NCI-H2029 treated with DMSO at 0.1 percent for 48 hours (cell line): ENCODE measurements at regions not wholly inside any gene's neighbourhood (a gene's known extent, or its start where the extent isn't known, plus 50 kb on each side); places are given as distances from the start of the nearest gene placed in this dataset.

ENCODE experiments used
- DNase-seq: peaks from one replicate; lab custom pipeline; 2025; lab: John Stamatoyannopoulos, UW

DNA sequence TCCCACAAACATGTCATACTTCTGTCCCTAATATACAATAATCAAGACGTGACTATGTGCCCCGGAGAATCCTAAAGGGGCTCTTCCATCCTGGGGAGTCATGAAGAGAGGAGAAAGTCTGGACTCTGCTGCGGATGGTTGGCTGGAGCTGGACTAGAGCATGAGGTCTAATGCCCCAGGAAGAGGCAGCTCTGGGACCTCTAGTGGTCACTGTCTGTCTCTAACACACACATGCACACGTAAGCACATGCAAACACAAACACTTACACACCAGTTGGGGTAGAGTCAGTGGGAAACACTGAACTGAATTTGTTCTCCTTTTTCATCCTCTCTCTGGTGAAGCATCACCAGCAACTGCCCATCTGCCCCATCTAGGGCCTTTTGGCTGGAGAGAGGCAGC lies 271.6 kb downstream of the TDRD15 start:
- no peak for DNase-seq

DNA sequence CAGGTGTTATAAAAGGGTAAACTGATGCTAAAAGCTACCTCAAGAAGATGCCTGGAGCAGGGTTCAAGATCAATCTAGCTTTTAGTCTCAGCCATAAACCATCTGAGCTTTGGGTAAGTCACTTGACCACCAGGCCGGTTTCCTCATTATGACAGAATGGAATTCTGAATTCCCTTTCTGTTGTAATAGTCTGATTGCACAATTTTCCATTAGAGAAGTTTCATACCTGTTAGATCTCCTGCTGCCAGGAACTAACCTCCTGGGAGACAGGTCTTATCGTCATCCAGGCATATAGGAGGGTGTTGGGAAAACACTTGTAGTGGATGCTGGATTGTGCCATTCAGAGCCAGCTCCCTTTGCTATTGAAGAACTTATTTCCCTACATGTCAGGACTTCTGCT lies 272.5 kb downstream of the TDRD15 start:
- no peak for DNase-seq

DNA sequence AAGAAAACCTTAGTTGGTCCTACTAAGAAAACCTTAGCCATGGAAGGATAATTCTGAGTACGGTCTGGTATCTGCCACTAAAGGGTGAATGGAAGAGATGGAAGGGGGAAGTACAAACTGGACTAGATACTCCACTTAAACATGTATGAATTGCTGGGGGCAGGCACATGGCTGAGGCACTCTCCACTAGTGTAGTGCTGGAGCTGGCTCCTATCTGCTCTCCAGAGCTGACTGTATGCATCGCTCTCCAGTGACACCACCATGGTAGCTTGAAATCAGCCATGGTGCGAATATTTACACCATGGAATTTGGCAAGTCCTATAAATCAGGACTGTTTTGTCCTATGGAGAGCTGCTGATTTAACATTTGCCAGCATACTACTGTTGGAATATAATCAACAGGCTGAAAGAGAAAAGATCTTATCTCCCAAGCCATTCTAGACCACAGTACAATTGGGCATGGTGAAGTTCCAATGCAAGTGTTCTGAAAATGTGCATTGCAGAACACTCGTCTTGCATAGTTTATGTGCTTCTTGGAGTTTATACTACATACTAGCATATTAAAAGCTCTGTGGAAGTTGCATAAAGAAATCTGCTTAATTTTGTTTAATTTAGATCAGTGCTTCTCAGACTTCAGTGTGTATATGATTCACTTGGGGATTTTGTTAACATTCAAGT lies 277.4 kb downstream of the TDRD15 start:
- no peak for DNase-seq

DNA sequence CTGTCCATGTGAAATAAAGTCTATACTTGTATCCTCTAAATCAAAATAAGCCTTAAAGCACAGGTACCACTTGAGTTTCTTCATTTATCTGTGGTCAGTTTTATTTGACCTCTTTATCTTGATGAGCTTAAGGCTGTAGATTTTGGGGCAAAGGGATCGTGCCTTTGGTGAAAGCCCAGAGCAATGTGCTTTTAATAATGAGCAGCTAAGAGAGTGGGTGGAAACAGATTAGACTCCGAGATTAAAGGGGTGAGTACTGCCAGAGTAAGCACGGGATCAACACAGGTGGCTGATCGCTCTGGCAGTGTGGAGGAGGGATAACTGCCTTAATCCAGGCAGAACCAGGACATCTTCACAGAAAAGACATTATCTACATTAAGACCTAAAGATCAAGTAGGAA lies 280.4 kb downstream of the TDRD15 start:
- DNase-seq, result no peak

DNA sequence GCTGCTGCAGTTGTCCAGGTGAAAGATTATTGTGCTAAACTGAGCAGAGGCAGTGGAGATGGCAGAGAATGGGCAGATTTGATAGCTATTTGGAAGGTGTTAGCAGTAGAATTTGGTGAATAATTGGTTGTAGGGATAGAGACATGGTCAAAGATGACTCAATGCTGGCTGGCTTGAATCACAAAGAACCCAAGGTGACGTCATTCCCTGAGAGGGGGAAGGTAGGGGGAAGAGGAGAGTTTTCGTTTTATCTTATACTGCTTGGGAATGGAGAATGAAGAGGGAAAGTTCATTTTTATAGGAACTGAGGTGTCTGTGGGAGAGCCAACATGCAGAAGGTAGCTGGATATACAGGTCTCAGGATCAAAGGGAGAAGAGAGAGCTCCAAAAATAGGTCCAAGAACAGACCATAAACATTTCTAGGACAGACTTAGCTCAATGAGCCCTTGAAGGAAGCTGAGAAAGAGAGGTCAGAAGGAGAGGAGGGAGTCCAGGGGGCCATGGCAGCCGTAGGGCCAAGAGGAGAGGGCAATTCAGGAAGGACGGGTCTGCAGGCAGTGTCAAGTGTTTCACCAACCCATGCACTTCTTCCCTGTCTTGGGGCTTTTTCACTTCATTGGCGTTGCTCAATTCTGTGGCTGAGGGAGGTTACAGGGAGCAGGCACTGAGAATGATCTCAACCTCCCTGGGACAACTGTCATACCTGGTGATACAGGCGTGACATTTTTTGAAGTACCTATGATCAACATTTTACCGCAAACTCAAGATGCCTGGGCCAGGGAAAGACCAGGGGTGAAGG lies 281.3 kb downstream of the TDRD15 start:
- no peak for DNase-seq

DNA sequence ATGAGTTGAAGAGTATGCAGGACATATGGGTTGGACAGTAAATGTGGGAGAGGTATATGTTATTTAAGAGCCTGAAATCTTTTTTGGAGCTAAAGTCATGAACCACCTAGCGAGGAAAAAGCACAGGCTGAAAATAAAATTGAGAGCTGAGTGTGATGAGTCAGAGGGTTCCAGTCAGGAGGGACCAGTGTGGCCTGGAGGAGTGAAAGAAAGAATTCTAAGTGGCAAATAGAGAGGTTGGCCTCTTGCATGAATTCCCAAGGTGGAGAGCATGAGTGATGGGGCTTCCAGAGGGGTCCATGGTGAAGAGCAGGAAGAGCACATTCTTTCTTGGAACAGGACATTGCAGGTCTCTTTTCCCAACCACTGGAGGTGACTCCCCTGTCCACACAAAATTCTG lies 282.6 kb downstream of the TDRD15 start:
- DNase-seq, result no peak

DNA sequence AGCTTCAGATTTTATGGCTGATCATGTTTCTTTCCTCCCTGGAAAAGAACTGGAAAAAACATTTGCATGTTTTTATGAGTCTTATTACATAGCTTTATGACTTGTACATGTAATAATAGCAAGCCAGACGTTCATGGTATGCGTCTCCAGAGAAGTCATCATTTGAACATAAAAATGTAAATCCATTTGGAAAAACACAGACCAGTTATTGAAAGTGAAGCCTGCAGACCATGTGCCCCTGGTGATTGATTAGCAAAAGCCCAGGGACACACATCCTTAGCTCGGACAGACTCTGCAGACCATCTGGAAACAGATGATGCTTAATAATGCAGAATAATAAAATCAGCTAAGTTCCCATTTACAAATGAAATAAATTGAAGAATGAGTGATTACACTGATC lies 283.1 kb downstream of the TDRD15 start:
- no peak for DNase-seq

DNA sequence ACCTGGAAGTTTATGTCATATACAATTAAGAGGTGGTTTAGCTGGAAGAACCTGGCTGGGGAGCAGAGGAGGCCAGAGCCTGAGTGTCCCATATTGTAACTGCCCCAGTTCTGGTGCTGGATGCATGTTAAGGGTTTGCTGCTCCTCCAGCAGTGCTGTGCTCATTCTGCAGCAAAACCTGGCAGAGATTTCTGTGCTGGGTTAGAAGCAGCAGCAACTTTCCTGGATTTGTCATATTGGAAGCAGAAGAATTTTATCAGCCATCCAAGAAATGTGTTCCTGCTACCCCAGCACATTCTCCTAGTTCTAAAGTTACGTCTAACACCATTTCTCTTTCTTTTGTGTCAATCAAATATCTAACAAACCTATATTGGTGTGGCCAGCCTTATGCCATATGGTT lies 284.1 kb downstream of the TDRD15 start:
- no peak for DNase-seq

DNA sequence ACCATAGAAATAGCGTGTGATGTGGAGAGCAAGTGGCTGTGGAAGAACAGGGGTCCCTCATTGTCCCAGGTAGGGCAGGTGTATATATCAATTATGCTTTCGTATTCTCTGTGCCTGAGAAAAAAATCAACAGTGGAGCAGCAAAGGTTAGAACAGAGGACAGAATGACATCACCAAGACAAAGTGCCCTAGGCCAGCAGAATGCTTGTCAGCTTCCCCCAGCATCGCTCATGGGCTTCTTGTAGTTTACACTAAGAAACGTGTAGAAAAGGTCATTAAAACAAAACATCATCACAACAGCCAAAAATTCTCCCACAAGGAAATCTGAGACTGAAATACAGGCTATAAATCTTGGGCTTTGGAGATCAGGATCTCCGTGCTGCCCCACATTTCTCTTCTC lies 288.0 kb downstream of the TDRD15 start:
- no peak for DNase-seq

DNA sequence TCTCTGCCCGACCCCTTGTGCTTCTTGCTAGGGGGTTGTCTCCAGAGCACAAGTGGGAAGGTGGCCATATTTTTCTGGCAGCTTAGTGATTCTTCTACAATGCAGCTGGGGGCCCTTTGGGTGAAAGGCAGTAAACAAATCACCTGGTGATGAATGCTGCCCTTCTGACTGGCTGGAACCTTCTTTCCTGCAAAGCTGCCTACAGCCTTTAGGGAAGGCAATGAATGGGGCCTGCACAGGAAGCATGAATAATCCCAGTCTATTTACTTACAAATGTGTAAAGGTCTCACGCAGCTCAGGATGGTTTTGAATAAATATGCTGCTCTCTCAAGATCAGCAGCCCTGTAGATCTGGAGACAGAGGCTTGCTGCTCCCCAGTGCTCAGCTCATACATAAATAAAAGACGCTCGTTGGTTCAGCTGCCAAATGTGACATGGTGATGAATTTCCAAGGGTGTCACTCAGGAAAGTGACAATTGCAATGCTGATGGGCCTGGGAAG lies 289.2 kb downstream of the TDRD15 start:
- no peak for DNase-seq

DNA sequence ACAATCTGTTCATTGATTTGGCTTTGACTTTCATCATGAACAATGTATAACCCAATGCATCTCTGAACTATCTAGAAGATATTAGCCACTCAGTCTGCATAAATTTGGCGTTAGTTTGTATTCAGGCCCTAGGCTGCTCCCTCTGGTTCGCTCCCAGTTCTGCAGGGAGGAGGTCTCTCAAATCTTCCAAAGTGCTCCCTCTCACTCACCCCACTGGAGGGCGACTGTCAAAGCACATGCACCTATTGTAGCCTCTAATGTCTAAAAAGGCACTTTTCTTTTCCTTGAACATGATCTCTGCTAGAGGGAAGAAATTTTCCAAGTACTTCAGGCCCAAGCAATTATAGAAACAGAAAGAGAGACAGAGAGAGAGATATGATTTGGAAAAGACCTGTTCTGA lies 291.5 kb downstream of the TDRD15 start:
- no peak for DNase-seq

DNA sequence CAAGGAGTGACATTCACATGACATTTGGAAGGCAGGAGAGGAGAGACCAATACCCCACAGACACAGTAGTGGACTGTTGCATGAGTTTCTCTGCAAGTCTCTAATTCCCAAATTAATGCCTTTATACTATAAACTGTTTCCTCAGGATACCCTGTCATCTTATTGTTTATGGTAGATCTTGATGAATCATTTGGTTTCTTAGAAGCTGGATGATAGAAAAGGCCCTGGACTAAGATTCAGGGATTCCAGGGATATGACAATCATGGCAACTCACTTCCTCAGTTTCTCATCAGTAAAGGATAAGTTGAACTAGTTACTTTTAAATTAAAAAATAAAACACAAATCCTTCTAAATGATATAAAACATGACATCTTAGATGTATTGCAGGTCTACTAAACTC lies 292.5 kb downstream of the TDRD15 start:
- DNase-seq, result no peak

DNA sequence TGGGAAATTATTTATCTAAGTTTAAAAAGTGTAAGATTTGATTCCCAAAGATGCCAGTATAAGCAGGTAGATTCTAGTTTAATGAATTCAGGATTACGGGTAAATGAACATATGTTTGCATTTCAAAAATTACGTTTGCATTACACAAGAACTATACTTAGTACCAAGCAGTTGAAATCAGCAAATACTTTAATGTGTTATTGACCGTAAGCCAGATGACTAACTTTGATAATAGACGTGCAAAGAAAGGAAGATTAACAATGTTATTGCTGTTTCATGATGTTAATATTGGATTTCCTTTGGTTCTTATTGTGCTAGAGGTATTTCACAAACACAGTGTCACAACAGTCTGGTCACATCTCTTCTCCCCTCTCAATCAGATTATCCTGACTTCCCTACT lies 294.7 kb downstream of the TDRD15 start:
- DNase-seq, result no peak

DNA sequence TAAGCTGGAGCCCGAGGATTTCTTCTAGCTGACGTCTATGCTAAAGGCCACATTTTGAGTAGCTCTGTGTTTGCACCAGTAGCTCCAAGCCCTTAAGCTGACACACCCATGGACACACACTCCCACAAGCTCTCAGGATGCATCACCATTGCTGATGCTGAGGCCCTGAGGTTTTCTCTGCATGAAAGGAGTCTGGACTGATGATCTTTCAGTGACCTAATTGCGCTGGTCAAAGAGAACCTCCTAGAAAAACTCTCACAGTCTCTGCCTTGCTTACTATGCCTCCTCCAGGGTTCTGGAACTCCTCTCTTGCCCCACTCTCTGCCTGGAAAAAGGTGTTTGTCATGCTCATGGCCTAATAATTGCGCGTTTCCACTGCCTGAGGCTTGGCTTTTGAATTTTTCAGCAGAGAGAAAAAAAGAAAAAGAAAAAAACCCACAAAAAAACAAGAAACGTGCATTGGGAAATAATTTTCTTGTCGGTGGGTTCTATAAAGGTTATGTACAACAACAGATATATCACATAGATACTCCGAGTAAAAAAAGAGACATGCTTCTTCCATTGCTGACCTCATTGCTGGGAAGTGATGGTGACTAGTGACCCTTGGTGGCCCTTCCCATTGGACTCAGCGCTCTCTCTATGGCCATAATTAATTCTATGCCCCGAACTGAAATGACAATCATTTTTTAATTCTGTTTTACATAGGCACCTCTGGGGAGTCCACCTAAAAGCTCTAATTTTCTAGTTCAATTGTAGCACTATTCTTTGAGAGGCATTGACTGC lies 297.0 kb downstream of the TDRD15 start:
- no peak for DNase-seq

DNA sequence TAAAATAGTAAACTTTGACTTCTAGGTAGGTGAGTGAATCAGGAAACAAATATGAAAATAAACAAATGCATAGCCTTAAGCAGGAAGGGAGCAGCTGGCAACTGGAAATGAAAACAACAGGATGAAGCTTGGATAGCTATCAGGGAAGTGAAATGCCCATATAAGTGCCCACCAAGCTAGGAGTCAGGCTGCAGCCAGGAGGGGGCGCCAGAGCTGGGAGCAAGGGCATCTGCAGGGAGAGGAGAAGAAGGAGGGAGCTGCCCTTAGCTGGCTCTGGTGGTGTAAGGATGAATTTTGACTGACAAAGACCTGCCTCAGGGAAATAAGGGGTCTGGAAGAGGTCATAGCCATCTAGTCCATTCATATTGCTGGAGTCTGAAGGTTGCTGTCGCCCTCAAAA lies 298.3 kb downstream of the TDRD15 start:
- DNase-seq, result no peak

DNA sequence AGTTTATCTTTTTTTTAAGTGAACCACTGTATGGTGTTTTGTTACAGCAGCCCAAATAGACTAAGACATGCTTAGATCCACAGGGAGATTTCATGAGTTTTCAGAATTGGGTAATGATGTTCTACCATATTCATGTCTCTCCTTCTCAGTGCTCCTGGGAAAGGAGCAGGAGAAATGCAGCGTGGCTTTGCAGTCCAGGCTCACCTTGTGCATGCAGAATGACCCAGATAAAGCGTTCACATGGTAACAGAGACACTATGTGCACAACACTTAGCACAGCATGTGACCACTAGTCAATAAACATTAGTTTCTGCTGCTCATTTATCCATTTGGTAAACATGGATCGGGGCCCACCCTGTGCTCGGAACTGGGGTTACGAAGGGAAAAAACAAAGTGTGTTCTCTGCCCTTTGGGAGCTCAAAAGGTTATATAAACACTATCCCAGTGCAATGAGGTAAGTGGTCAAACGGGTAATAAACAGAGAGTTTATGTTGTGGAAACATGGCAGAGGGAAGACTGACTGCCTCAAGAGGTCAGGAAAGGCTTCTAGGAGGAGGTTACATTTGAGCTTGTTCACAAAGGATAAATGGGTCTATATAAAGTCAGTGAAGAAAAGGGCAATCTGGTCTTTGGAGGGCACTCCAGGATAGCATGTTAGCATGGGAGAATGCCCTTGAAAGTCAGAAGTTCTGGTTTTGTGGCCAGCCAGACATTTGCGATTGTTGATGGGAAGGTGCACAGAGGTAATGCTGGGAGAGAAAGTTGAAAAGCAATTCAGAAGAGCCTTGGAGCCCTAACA lies 299.2 kb downstream of the TDRD15 start:
- DNase-seq, result no peak

DNA sequence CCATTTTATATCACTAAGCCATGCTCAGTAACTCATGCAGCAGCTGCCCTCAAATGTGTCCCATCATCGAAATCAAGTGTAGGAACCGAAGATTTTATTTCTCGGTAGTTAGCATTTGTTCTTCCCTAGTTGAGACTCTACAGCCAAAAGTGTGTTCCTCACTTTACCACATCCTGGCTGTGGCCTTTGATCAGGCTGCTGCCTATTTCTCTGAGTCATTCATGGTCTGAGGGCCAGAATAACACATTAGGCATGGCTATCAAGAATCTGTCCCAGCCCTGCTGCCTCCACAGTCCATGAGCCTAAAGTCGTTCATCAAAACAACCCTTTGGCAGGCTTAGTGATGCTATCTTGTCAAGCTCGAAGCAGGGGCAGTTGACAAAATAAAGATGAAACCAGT lies 300.1 kb downstream of the TDRD15 start:
- no peak for DNase-seq

DNA sequence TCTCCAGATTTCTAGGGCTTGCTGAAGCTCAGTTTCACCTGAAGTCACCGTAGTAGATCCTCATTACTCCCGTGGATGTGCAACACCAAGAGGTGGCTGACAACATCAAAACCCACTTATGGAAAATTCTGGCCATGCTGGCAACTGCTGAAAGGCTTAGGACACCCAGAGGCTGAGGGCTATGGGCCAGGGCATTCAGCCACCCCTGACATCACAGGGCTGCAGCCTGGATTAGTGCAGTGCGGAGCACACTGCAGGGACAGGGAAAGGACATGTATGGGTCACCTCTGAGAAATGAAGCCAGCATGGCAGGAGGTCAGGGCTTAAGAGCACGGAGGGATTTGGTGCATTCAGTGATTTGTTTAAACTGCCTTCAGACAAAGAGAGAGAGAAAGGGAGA lies 300.6 kb downstream of the TDRD15 start:
- DNase-seq, result no peak

DNA sequence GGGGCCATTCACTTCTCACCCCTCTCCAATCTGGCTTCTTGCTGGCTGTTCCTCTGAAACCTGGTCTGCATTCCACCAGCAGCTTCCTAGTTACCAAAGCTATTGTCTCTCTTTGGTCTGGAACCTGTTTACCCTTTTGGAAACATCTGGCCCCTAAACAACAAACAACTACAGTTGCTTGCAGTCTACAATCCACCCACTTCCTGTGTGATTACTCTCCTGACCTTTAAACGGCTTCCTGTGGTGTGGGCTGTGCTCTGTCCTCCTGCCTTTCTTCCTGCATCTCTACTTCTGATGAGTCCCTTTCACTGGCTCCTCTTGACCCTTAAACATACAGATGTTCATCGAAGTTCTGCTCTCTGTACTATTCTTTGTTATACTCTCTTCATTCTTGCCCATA lies 303.8 kb downstream of the TDRD15 start:
- DNase-seq, result no peak

DNA sequence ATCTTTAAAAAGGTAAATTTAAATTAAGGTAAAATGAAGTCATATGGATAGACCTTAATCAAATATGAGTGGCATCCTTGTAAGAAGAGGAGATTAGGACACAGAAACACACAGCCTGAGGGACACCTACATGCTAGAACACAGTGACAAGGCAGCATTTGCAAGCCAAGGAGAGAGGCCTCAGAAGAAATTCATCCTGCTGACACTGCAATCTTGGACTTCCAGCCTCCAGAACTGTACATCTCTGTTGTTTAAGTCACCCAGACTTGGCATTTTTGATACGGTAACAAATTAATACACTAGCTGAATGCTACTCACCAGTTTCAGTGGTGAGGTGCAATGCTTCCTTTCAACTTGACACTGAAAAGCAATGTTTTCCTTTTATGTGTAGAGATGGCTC lies 305.0 kb downstream of the TDRD15 start:
- DNase-seq, result no peak

DNA sequence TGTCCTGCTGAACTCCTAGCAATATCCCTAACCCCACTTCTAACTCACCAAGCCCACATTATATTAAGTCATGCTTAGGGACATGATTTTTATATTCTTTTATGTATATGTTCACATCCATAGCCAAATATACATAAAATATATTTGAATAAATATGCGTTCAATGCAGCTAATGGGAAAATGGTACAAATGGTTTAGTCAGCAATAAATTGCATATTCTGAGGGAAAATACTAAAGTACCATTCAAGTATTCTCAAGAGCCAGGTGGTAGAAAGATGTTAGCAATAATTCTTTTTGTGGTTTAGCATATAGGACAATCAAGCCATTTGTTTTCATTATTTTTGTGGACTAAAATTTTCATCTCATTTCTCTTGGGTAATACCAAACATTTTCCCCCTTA lies 306.0 kb downstream of the TDRD15 start:
- no peak for DNase-seq

DNA sequence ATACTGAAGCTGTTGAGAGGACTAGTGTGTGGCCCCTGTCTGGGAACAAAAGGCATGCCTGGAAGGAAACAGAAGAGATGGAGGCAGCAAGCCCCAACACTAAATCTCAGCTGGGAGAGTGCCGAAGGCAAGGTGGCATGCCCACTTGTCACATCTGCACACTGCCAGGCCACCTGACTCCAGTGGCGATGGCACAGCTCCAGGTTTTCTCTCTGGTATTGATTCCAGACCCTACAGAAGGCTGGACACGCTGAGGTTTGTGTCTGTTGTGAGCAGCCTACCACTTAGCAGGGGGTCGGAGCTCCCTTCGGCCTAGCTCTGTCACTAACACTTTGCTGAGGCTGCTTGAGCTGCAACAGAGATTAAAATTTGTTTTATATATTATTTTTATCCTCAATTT lies 307.3 kb downstream of the TDRD15 start:
- no peak for DNase-seq
